H1 (cell line): ENCODE measurements at regions not wholly inside any gene's neighbourhood (a gene's known extent, or its start where the extent isn't known, plus 50 kb on each side); places are given as distances from the start of the nearest gene placed in this dataset.

Experiments
- CTCF ChIA-PET: fragments of 300-600 bp; sonication (Branson Sonifier 250); formaldehyde crosslinking; loops from one replicate; lab custom pipeline; 2021; ENCODE audit not compliant: partially characterized antibody; lab: Charles Lee
- POLR2A ChIA-PET: fragments of 300-600 bp; sonication (Branson Sonifier 250); formaldehyde crosslinking; loops from one replicate; lab custom pipeline; 2021; ENCODE audit warnings: inconsistent platforms; ENCODE audit not compliant: partially characterized antibody; lab: Charles Lee
- DNase-seq, 2 experiments: peaks; one replicate each; pipeline versions ENCODE4 v3.0.0 to v3.0.0-alpha.2; 2010 to 2022; ENCODE audit warnings: low spot score in 2 of 2, low read depth in 1 of 2, mixed read lengths in 1 of 2
- FAIRE-seq: peaks from 2 replicates; lab custom pipeline; 2011; peaks lifted over from hg19 to GRCh38; lab: Jason Lieb, UNC
- H2AFZ ChIP-seq: 2 replicates; pipeline ENCODE4 v1.8.1; 2012; ENCODE audit warnings: low read length, inconsistent platforms
- H2AK5ac ChIP-seq: 2 replicates; pipeline ENCODE4 v1.6.1; 2013; ENCODE audit warnings: low read depth, low read length
- H2BK120ac ChIP-seq: replicated peaks from 2 replicates; pipeline ENCODE3; 2013; ENCODE audit warnings: low read depth, low read length, inconsistent platforms
- H2BK12ac ChIP-seq: 2 replicates; pipeline ENCODE4 v1.6.1; 2013; ENCODE audit warnings: low read depth, low read length
- H2BK15ac ChIP-seq: 2 replicates; pipeline ENCODE4 v1.6.1; 2013; ENCODE audit warnings: low read length
- H2BK20ac ChIP-seq: 2 replicates; pipeline ENCODE4 v1.6.1; 2013; ENCODE audit warnings: low read length
- H2BK5ac ChIP-seq: 2 replicates; pipeline ENCODE4 v1.6.1; 2013; ENCODE audit warnings: low read depth, low read length
- H3K14ac ChIP-seq: 2 replicates; pipeline ENCODE4 v1.6.1; 2013; ENCODE audit warnings: inconsistent platforms; ENCODE audit not compliant: insufficient read length
- H3K18ac ChIP-seq: 2 replicates; pipeline ENCODE4 v1.6.1; 2013; ENCODE audit warnings: low read length; ENCODE audit errors: extremely low read depth
- H3K23ac ChIP-seq: 2 replicates; pipeline ENCODE4 v1.6.1; 2013; ENCODE audit warnings: inconsistent platforms; ENCODE audit not compliant: insufficient read length
- H3K23me2 ChIP-seq: 2 replicates; pipeline ENCODE4 v1.6.1; 2013; ENCODE audit warnings: low read depth, low read length
- H3K27ac ChIP-seq: 2 replicates; pipeline ENCODE4 v1.6.1; 2011; ENCODE audit warnings: low read depth, low read length, inconsistent platforms
- H3K27me3 ChIP-seq, 4 experiments: replicated peaks in 1 of 4; 1 replicate in 1 of 4; 2 replicates in 3 of 4; pipeline versions ENCODE4 v1.6.1 to v1.8.1; 2011 to 2013; ENCODE audit warnings: low read length in 3 of 4, mild to moderate bottlenecking in 3 of 4, inconsistent platforms in 2 of 4, mixed read lengths in 2 of 4, moderate library complexity in 1 of 4; ENCODE audit not compliant: control insufficient read depth in 3 of 4, insufficient read depth in 3 of 4; ENCODE audit errors: extremely low read depth in 1 of 4
- H3K36me3 ChIP-seq, 4 experiments: 2 replicates each; pipeline versions ENCODE4 v1.6.1 to v1.8.1; 2011 to 2013; ENCODE audit warnings: mild to moderate bottlenecking in 4 of 4, low read length in 3 of 4, moderate library complexity in 2 of 4, control low read depth in 1 of 4, inconsistent platforms in 1 of 4; ENCODE audit not compliant: insufficient read depth in 4 of 4, control insufficient read depth in 2 of 4
- H3K4ac ChIP-seq: replicated peaks from 2 replicates; pipeline ENCODE3; 2013; ENCODE audit warnings: low read length, low read depth, mixed read lengths, inconsistent platforms; ENCODE audit not compliant: insufficient read length
- H3K4me1 ChIP-seq, 4 experiments: replicated peaks in 1 of 4; 1 replicate in 1 of 4; 2 replicates in 3 of 4; pipeline versions ENCODE4 v1.6.1 to v1.8.1; 2011 to 2013; ENCODE audit warnings: low read length in 3 of 4, inconsistent platforms in 2 of 4, mixed read lengths in 1 of 4; ENCODE audit not compliant: insufficient read depth in 4 of 4, control insufficient read depth in 3 of 4
- H3K4me2 ChIP-seq, 2 experiments: 2 replicates each; pipeline versions ENCODE4 v1.6.1 to v1.8.1; 2011 to 2013; ENCODE audit warnings: low read depth in 2 of 2, low read length in 2 of 2, control low read depth in 1 of 2, inconsistent platforms in 1 of 2, mild to moderate bottlenecking in 1 of 2; ENCODE audit not compliant: insufficient read depth in 1 of 2
- H3K4me3 ChIP-seq, 4 experiments: fragments of 200-600, 300-600 bp in 1 of 4; sonication (generic), shearing (Covaris generic), sonication (Bioruptor Twin) in 1 of 4; 2 replicates each; pipeline versions ENCODE4 v1.5.1 to v1.8.1; 2011 to 2016; ENCODE audit warnings: low read length in 4 of 4, low read depth in 3 of 4, control low read depth in 2 of 4, inconsistent platforms in 2 of 4, mild to moderate bottlenecking in 2 of 4, mixed read lengths in 1 of 4, moderate library complexity in 1 of 4; ENCODE audit not compliant: insufficient read depth in 2 of 4; ENCODE audit errors: extremely low read depth in 1 of 4
- H3K56ac ChIP-seq: replicated peaks from 2 replicates; pipeline ENCODE3; 2013; ENCODE audit warnings: low read depth, mild to moderate bottlenecking, mixed read lengths, low read length, inconsistent platforms; ENCODE audit not compliant: insufficient read length
- H3K79me1 ChIP-seq: 2 replicates; pipeline ENCODE4 v1.6.1; 2013; ENCODE audit warnings: low read depth, low read length, control low read depth
- H3K79me2 ChIP-seq, 2 experiments: 2 replicates each; pipeline versions ENCODE4 v1.6.1 to v1.8.1; 2012 to 2013; ENCODE audit warnings: low read length in 2 of 2, mild to moderate bottlenecking in 2 of 2, inconsistent platforms in 1 of 2; ENCODE audit not compliant: insufficient read depth in 2 of 2, control insufficient read depth in 1 of 2
- H3K9ac ChIP-seq, 4 experiments: replicated peaks in 1 of 4; 1 replicate in 1 of 4; 2 replicates in 3 of 4; pipeline versions ENCODE4 v1.6.1 to v1.8.1; 2011 to 2013; ENCODE audit warnings: low read depth in 3 of 4, low read length in 3 of 4, control low read depth in 2 of 4, mild to moderate bottlenecking in 2 of 4, moderate library complexity in 2 of 4, inconsistent platforms in 1 of 4; ENCODE audit errors: extremely low read depth in 1 of 4
- H3K9me3 ChIP-seq, 2 experiments: 2 replicates each; pipeline versions ENCODE4 v1.6.1 to v1.8.1; 2012 to 2013; ENCODE audit warnings: mild to moderate bottlenecking in 2 of 2, moderate library complexity in 2 of 2, control low read depth in 1 of 2, inconsistent platforms in 1 of 2, low read depth in 1 of 2, low read length in 1 of 2, mixed read lengths in 1 of 2; ENCODE audit not compliant: insufficient read depth in 2 of 2
- H4K20me1 ChIP-seq, 2 experiments: replicated peaks in 1 of 2; 2 replicates each; pipeline versions ENCODE3 to v1.8.1; 2011 to 2013; ENCODE audit warnings: inconsistent platforms in 2 of 2, low read length in 2 of 2, mild to moderate bottlenecking in 1 of 2; ENCODE audit not compliant: insufficient read depth in 2 of 2, control insufficient read depth in 1 of 2
- H4K5ac ChIP-seq: 2 replicates; pipeline ENCODE4 v1.6.1; 2013; ENCODE audit warnings: low read length, low read depth, mixed read lengths, inconsistent platforms; ENCODE audit not compliant: insufficient read length
- H4K8ac ChIP-seq: 2 replicates; pipeline ENCODE4 v1.8.0; 2013; ENCODE audit warnings: mild to moderate bottlenecking, moderate library complexity, low read length, inconsistent platforms; ENCODE audit not compliant: insufficient read depth; ENCODE audit errors: extremely low read depth
- H4K91ac ChIP-seq: replicated peaks from 2 replicates; pipeline ENCODE3; 2013; ENCODE audit warnings: low read length, mixed read lengths, inconsistent platforms; ENCODE audit not compliant: insufficient read length
- ASH2L ChIP-seq: fragments of 200-600, 300-600 bp; sonication (generic); IDR thresholded peaks from one replicate; pipeline ENCODE4 v1.7.1; 2017; ENCODE audit warnings: low read length
- CBX8 ChIP-seq: fragments of 300-800, 300-1000 bp; sonication (generic); IDR thresholded peaks from 2 replicates; pipeline ENCODE4 v1.7.1; 2016; ENCODE audit warnings: low read depth, low read length, borderline replicate concordance
- CTBP2 ChIP-seq: IDR thresholded peaks from 2 replicates; pipeline ENCODE4 v1.7.0; 2011; ENCODE audit warnings: borderline replicate concordance, mild to moderate bottlenecking, moderate library complexity, mixed read lengths, low read length; ENCODE audit not compliant: insufficient read depth, insufficient read length
- KDM1A ChIP-seq: fragments of 200-600, 300-600 bp; sonication (generic); IDR thresholded peaks from 2 replicates; pipeline ENCODE4 v1.7.1; 2016; ENCODE audit warnings: mild to moderate bottlenecking, low read length, borderline replicate concordance
- NANOG ChIP-seq: IDR thresholded peaks from 2 replicates; pipeline ENCODE4 v1.6.1; 2011; ENCODE audit warnings: low read length, low read depth, mild to moderate bottlenecking, inconsistent platforms; ENCODE audit not compliant: insufficient read depth, poor library complexity, severe bottlenecking
- POLR2AphosphoS5 ChIP-seq: IDR thresholded peaks from 2 replicates; pipeline ENCODE4 v1.6.1; 2011; ENCODE audit warnings: low read depth, low read length
- ZNF274 ChIP-seq: IDR thresholded peaks from 2 replicates; pipeline ENCODE4 v1.7.0; 2012; ENCODE audit warnings: low read length, borderline replicate concordance; ENCODE audit errors: extremely low read depth
- WGBS, 2 experiments: shearing (Covaris generic) in 1 of 2; methylation state at CpG; one replicate each; pipeline versions ENCODE4 v1.1.6 to v1.1.7; 2013 to 2015; ENCODE audit warnings: low lambda C conversion rate in 2 of 2, mixed read lengths in 2 of 2, inconsistent platforms in 1 of 2, low coverage in 1 of 2, missing lambda C conversion rate in 1 of 2; ENCODE audit not compliant: insufficient replicate concordance in 2 of 2, insufficient coverage in 1 of 2, insufficient read length in 1 of 2; ENCODE audit errors: extremely low coverage in 1 of 2, missing lambda C conversion rate in 1 of 2; 5-methylcytosine and 5-hydroxymethylcytosine counted together

DNA sequence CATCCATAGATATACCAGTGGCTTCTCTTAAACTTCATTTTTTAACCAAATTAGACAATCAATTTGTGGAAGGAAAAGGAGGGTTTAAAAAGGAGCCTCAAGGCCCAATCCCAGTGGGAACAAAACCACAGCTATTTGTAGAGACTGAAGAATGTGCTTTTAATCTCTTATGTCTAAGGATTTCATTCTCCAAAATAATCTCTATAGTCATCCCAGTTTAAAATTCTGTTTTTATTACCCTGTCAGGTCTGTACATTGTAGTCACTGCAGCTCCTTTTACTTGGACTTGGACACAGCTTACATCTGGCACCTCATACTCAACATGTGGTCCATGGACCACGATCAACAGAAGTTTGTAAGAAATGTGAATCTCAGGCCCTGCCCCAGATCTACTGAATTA lies 152.1 kb upstream of the STMND1 start:
- H3K4me2 ChIP-seq, result no peak overlapping the region
- no peak overlapping the region for H2BK120ac ChIP-seq
- H4K91ac ChIP-seq, result no peak overlapping the region
- no peaks in the 10 kb centered on the region for H3K79me2 ChIP-seq
- no peak overlapping the region for H4K5ac ChIP-seq
- H2BK5ac ChIP-seq, result no peak overlapping the region
- H3K23ac ChIP-seq, result no peak overlapping the region
- H2AFZ ChIP-seq, result no peak overlapping the region
- H4K8ac ChIP-seq, result no peak overlapping the region
- no peak for FAIRE-seq
- H3K14ac ChIP-seq, result no peak overlapping the region
- peaks cover 2 to 10% (median 7%) of the 10 kb centered on the region in 4 experiments; a peak in 5 of 7 replicates for H3K4me1 ChIP-seq
- ChIA-PET POLR2A (no interaction called here), CTCF (interaction anchor here (0.5 to 1.7 kb wide), 4 partner anchors 14 to 187 kb away, joined by 3 to 4 read pairs (median 3); no protein-coding TSS in a partner anchor)
- TF ChIP-seq ZNF274, result no peak
- no peak for TF ChIP-seq NANOG
- no peak for TF ChIP-seq POLR2AphosphoS5
- no peak for TF ChIP-seq KDM1A
- no peak for TF ChIP-seq CTBP2
- TF ChIP-seq CBX8, result no peak
- no peak for TF ChIP-seq ASH2L
- WGBS, 2 experiments, result 89% methylated on average over 1 of the region's 1 CpG; no CpG with 5 or more reads in 1 of the 2 experiments
- no peak overlapping the region for H2BK12ac ChIP-seq
- H3K27me3 ChIP-seq, result no peaks in the 10 kb centered on the region
- no peaks in the 10 kb centered on the region for H3K79me1 ChIP-seq
- no peaks in the 10 kb centered on the region for H3K23me2 ChIP-seq
- no peak overlapping the region for H3K27ac ChIP-seq
- H3K18ac ChIP-seq, result no peak overlapping the region
- no peaks in the 10 kb centered on the region for H3K36me3 ChIP-seq
- H4K20me1 ChIP-seq, result no peaks in the 10 kb centered on the region
- H3K4me3 ChIP-seq, result no peak overlapping the region
- no peak overlapping the region for H3K56ac ChIP-seq
- no peak overlapping the region for H2AK5ac ChIP-seq
- H2BK20ac ChIP-seq, result no peak overlapping the region
- H3K9me3 ChIP-seq, result no peaks in the 10 kb centered on the region
- no peak overlapping the region for H3K4ac ChIP-seq
- DNase-seq, result no peak
- H3K9ac ChIP-seq, result no peak overlapping the region
- no peak overlapping the region for H2BK15ac ChIP-seq
